Body of pancreas (tissue), 4 donors: ENCODE measurements at regions not wholly inside any gene's neighbourhood (a gene's known extent, or its start where the extent isn't known, plus 50 kb on each side); places are given as distances from the start of the nearest gene placed in this dataset.

Source experiments
- ATAC-seq: fragments of 150-250 bp; one replicate; pipeline ENCODE4 v1.9.1; 2016
- DNase-seq, 4 donors: peaks; one replicate each; pipeline ENCODE4 v3.0.0-alpha.2; 2019
- H3K27ac ChIP-seq, 4 donors: fragments of 200-600 bp; sonication (generic); 1 replicate in 3 of 4; 2 replicates in 1 of 4; pipeline versions ENCODE4 v1.5.1 to v1.6.1; 2016 to 2019; ENCODE audit warnings: mild to moderate bottlenecking in 1 of 4, mixed read lengths in 1 of 4, moderate library complexity in 1 of 4
- H3K27me3 ChIP-seq, 2 donors: fragments of 200-600 bp; sonication (generic); one replicate each; pipeline ENCODE4 v1.6.0; 2016; ENCODE audit warnings: mild to moderate bottlenecking in 1 of 2
- H3K36me3 ChIP-seq, 2 donors: fragments of 200-600 bp; sonication (generic); replicated peaks in 1 of 2; 2 replicates each; pipeline ENCODE4 v1.5.1; 2016; ENCODE audit warnings: low read depth in 2 of 2; ENCODE audit not compliant: insufficient read depth in 1 of 2
- H3K4me1 ChIP-seq: fragments of 200-600 bp; sonication (generic); one replicate; pipeline ENCODE4 v1.6.0; 2016
- H3K4me3 ChIP-seq, 2 donors: fragments of 200-600 bp; sonication (generic); 1 replicate in 1 of 2; 2 replicates in 1 of 2; pipeline ENCODE4 v1.5.1; 2016 to 2019
- H3K9me3 ChIP-seq, 3 donors: fragments of 200-600 bp; sonication (generic); 1 replicate in 2 of 3; 2 replicates in 1 of 3; pipeline ENCODE4 v1.5.1; 2016
- CTCF ChIP-seq, 7 experiments: fragments of 450-650 bp in 4 of 7; fragments of 200-600 bp in 3 of 7; sonication (generic) in 3 of 7; IDR thresholded peaks; one replicate each; pipeline ENCODE4 v1.5.1; 2016 to 2019; ENCODE audit warnings: antibody characterized with exemption in 7 of 7
- POLR2A ChIP-seq, 3 donors: fragments of 450-650 bp; IDR thresholded peaks; one replicate each; pipeline ENCODE4 v1.6.1; 2016; ENCODE audit warnings: antibody characterized with exemption in 3 of 3, mild to moderate bottlenecking in 2 of 3
- WGBS, 2 donors: methylation state at CpG; one replicate each; pipeline ENCODE4 v1.1.5; 2017; 5-methylcytosine and 5-hydroxymethylcytosine counted together
- intact Hi-C: fragments of 100-400 bp; cut with DNase I; formaldehyde crosslinking; loops from one replicate; pipeline ENCODE4 v1.15.1; 2023

GRCh38 chr1:213380865-213381264 lies 329.8 kb downstream of the RPS6KC1 start:
- Histone ChIP-seq H3K9me3 (no peaks in the 10 kb centered on the region), H3K4me3 (no peak overlapping the region), H3K27me3 (no peaks in the 10 kb centered on the region), H3K4me1 (peaks cover 18% of the 10 kb centered on the region), H3K36me3 (no peaks in the 10 kb centered on the region), H3K27ac (no peak overlapping the region)
- DNase-seq (no peak), ATAC-seq (no peak)
- intact Hi-C loops = no loop called here
- WGBS, 2 donors = 84 to 86% methylated on average over 11 of the region's 11 CpGs
- TF ChIP-seq POLR2A (IDR thresholded peaks at IDR 0.05) = no peak
- no peak for TF ChIP-seq CTCF (IDR thresholded peaks at IDR 0.05)

- DNase-seq (peak in 1 of 4 donors; percentile 30), ATAC-seq (peak; percentile 10)
- TF ChIP-seq CTCF (IDR thresholded peaks at IDR 0.05) (no peak), POLR2A (IDR thresholded peaks at IDR 0.05) (no peak)
- no peaks in the 10 kb centered on the region for H3K9me3 ChIP-seq
- no peaks in the 10 kb centered on the region for H3K36me3 ChIP-seq
- no peaks in the 10 kb centered on the region for H3K27me3 ChIP-seq
- no peak overlapping the region for H3K4me3 ChIP-seq
- peaks cover 18% of the 10 kb centered on the region for H3K4me1 ChIP-seq
- intact Hi-C loops = no loop called here
- WGBS, 2 donors = 20 to 37% methylated on average over 17 of the region's 17 CpGs
- H3K27ac ChIP-seq = no peak overlapping the region
Measured at GRCh38 chr1:213381572-213382084, 330.6 kb downstream of the RPS6KC1 start.

GRCh38 chr1:213383465-213383864 lies 332.4 kb downstream of the RPS6KC1 start:
- Histone ChIP-seq H3K9me3 (no peaks in the 10 kb centered on the region), H3K36me3 (no peaks in the 10 kb centered on the region), H3K27me3 (no peaks in the 10 kb centered on the region), H3K4me3 (no peak overlapping the region), H3K4me1 (peaks cover 10% of the 10 kb centered on the region), H3K27ac (no peak overlapping the region)
- intact Hi-C loops = no loop called here
- ATAC-seq = no peak
- DNase-seq = no peak
- 88 to 100% methylated on average over 2 to 3 of the region's 3 CpGs for WGBS, 2 donors
- TF ChIP-seq CTCF (IDR thresholded peaks at IDR 0.05) (no peak), POLR2A (IDR thresholded peaks at IDR 0.05) (no peak)

GRCh38 chr1:213385201-213385600 lies 334.2 kb downstream of the RPS6KC1 start:
- Histone ChIP-seq H3K27ac (no peak overlapping the region), H3K4me3 (no peak overlapping the region), H3K36me3 (no peaks in the 10 kb centered on the region), H3K27me3 (no peaks in the 10 kb centered on the region), H3K9me3 (no peaks in the 10 kb centered on the region), H3K4me1 (peaks cover 10% of the 10 kb centered on the region)
- intact Hi-C loops = no loop called here
- no peak for TF ChIP-seq POLR2A (IDR thresholded peaks at IDR 0.05)
- TF ChIP-seq CTCF (IDR thresholded peaks at IDR 0.05) = no peak
- WGBS, 2 donors = 71 to 77% methylated on average over 1 of the region's 1 CpG
- no peak for ATAC-seq
- DNase-seq = no peak

- no peak overlapping the region for H3K27ac ChIP-seq
- no peaks in the 10 kb centered on the region for H3K9me3 ChIP-seq
- DNase-seq = no peak
- peaks cover 10% of the 10 kb centered on the region for H3K4me1 ChIP-seq
- H3K4me3 ChIP-seq = no peak overlapping the region
- no peak for TF ChIP-seq POLR2A (IDR thresholded peaks at IDR 0.05)
- no peak for TF ChIP-seq CTCF (IDR thresholded peaks at IDR 0.05)
- no peaks in the 10 kb centered on the region for H3K36me3 ChIP-seq
- WGBS, 2 donors = 71 to 75% methylated on average over 4 of the region's 4 CpGs
- no peak for ATAC-seq
- no peaks in the 10 kb centered on the region for H3K27me3 ChIP-seq
- intact Hi-C loops = no loop called here
Measured at GRCh38 chr1:213385806-213386324, 334.8 kb downstream of the RPS6KC1 start.
